Endothelial cell of umbilical vein (primary cell): ENCODE measurements at regions not wholly inside any gene's neighbourhood (a gene's known extent, or its start where the extent isn't known, plus 50 kb on each side); places are given as distances from the start of the nearest gene placed in this dataset.

ENCODE experiments used
- BruUV-seq: library from RNA; stranded (reverse); fragments of 400-500 nt; replicated peaks from 2 replicates; lab custom pipeline; 2021; lab: Mats Ljungman, UMichigan
- CTCF ChIA-PET: fragments of 300-600, 350-600 bp; sonication (Branson Sonifier 250); formaldehyde crosslinking; loops from one replicate; lab custom pipeline; 2021; ENCODE audit warnings: antibody characterized with exemption, inconsistent platforms; lab: Charles Lee
- POLR2A ChIA-PET: fragments of 300-600, 350-600 bp; sonication (Branson Sonifier 250); formaldehyde crosslinking; loops from one replicate; lab custom pipeline; 2021; ENCODE audit warnings: antibody characterized with exemption, inconsistent platforms; lab: Charles Lee
- DNase-seq: peaks from one replicate; pipeline ENCODE4 v3.0.0-alpha.2; 2011; ENCODE audit warnings: low read depth, low spot score
- FAIRE-seq: peaks from 2 replicates; lab custom pipeline; 2011; peaks lifted over from hg19 to GRCh38; lab: Jason Lieb, UNC
- H2AFZ ChIP-seq: 2 replicates; pipeline ENCODE4 v1.6.0; 2012; ENCODE audit warnings: low read depth, low read length, control low read depth, inconsistent platforms
- H3K27ac ChIP-seq: 2 replicates; pipeline ENCODE4 v1.5.1; 2011; ENCODE audit warnings: low read depth, mild to moderate bottlenecking, control low read depth, low read length, moderate library complexity; ENCODE audit not compliant: insufficient read depth
- H3K27me3 ChIP-seq, 2 experiments: 2 replicates each; pipeline versions ENCODE4 v1.6.0 to v1.6.1; 2011; ENCODE audit warnings: low read length in 2 of 2, mixed read lengths in 1 of 2; ENCODE audit not compliant: control insufficient read depth in 2 of 2, insufficient read depth in 2 of 2
- H3K36me3 ChIP-seq, 2 experiments: 2 replicates in 1 of 2; 3 replicates in 1 of 2; pipeline ENCODE4 v1.5.1; 2011; ENCODE audit warnings: low read length in 2 of 2, mild to moderate bottlenecking in 1 of 2, moderate library complexity in 1 of 2; ENCODE audit not compliant: control insufficient read depth in 2 of 2, insufficient read depth in 2 of 2; ENCODE audit errors: extremely low read depth in 1 of 2
- H3K4me1 ChIP-seq: 3 replicates; pipeline ENCODE4 v1.5.1; 2011; ENCODE audit warnings: mild to moderate bottlenecking, low read length; ENCODE audit not compliant: control insufficient read depth, insufficient read depth; ENCODE audit errors: extremely low read depth
- H3K4me2 ChIP-seq: 2 replicates; pipeline ENCODE4 v1.6.1; 2011; ENCODE audit warnings: low read length, control low read depth, mixed read lengths; ENCODE audit not compliant: insufficient read depth
- H3K4me3 ChIP-seq, 3 experiments: fragments of 200-600 bp in 1 of 3; sonication (generic), shearing (Covaris generic) in 1 of 3; replicated peaks in 1 of 3; 2 replicates each; pipeline ENCODE4 v1.5.1; 2011 to 2016; ENCODE audit warnings: control low read depth in 3 of 3, low read length in 3 of 3, mild to moderate bottlenecking in 2 of 3, inconsistent platforms in 1 of 3, low read depth in 1 of 3, moderate library complexity in 1 of 3; ENCODE audit not compliant: insufficient read depth in 1 of 3
- H3K79me2 ChIP-seq: 2 replicates; pipeline ENCODE4 v1.6.0; 2012; ENCODE audit warnings: low read length, inconsistent platforms; ENCODE audit not compliant: control insufficient read depth, insufficient read depth
- H3K9ac ChIP-seq: replicated peaks from 2 replicates; pipeline ENCODE3; 2011; ENCODE audit warnings: low read length, control low read depth; ENCODE audit not compliant: insufficient read depth; ENCODE audit errors: extremely low read depth
- H3K9me1 ChIP-seq: replicated peaks from 3 replicates; pipeline ENCODE4 v1.6.0; 2011; ENCODE audit warnings: mild to moderate bottlenecking, low read length; ENCODE audit not compliant: control insufficient read depth, insufficient read depth; ENCODE audit errors: extremely low read depth
- H3K9me3 ChIP-seq: replicated peaks from 2 replicates; pipeline ENCODE4 v1.5.1; 2012; ENCODE audit warnings: low read length, inconsistent platforms; ENCODE audit not compliant: control insufficient read depth, insufficient read depth
- H4K20me1 ChIP-seq: replicated peaks from 2 replicates; pipeline ENCODE3; 2011; ENCODE audit warnings: mild to moderate bottlenecking, low read length; ENCODE audit not compliant: control insufficient read depth, insufficient read depth; ENCODE audit errors: extremely low read depth
- CTCF ChIP-seq, 2 donors: IDR thresholded peaks; 1 replicate in 1 of 2; 2 replicates in 1 of 2; pipeline ENCODE4 v1.5.1; 2011; ENCODE audit warnings: low read length in 2 of 2, mild to moderate bottlenecking in 2 of 2, moderate library complexity in 2 of 2, control low read depth in 1 of 2, inconsistent platforms in 1 of 2, low read depth in 1 of 2; ENCODE audit not compliant: insufficient read depth in 1 of 2; ENCODE audit errors: extremely low read depth in 1 of 2
- EZH2 ChIP-seq: IDR thresholded peaks from 2 replicates; pipeline ENCODE4 v1.6.1; 2012; ENCODE audit warnings: borderline replicate concordance, low read depth, mild to moderate bottlenecking, moderate library complexity, low read length, inconsistent platforms; ENCODE audit not compliant: severe bottlenecking
- GATA2 ChIP-seq: IDR thresholded peaks from 2 replicates; pipeline ENCODE4 v1.7.0; 2011; ENCODE audit warnings: low read depth, mild to moderate bottlenecking, moderate library complexity, mixed read lengths, low read length; ENCODE audit not compliant: insufficient read length, insufficient read depth
- MYC ChIP-seq: IDR thresholded peaks from one replicate; pipeline ENCODE4 v1.6.1; 2011; ENCODE audit warnings: mild to moderate bottlenecking, low read depth, low read length
- POLR2A ChIP-seq: IDR thresholded peaks from 2 replicates; pipeline ENCODE4 v1.6.1; 2012; ENCODE audit warnings: low read depth, mild to moderate bottlenecking, control low read depth, low read length
- POLR2AphosphoS5 ChIP-seq: IDR thresholded peaks from 2 replicates; pipeline ENCODE4 v1.6.1; 2012; ENCODE audit warnings: low read depth, mild to moderate bottlenecking, control low read depth, low read length, moderate library complexity; ENCODE audit not compliant: insufficient read depth
- dilution Hi-C: fragments of 300-500 bp; cut with MboI; formaldehyde crosslinking; loops from one replicate; pipeline ENCODE4 v1.15.0; 2019; ENCODE audit warnings: low sequenced_read_pairs; ENCODE audit not compliant: extremely low pct_ligation_motif_present
- intact Hi-C: fragments of 100-400 bp; cut with micrococcal nuclease; formaldehyde crosslinking; loops from one replicate; pipeline ENCODE4 v1.10.0; 2022
- TF ChIP-seq, protein P1 (sequence below): IDR thresholded peaks from 2 replicates; pipeline ENCODE4 v1.6.1; 2011; ENCODE audit not compliant: insufficient read depth, insufficient read length

DNA sequence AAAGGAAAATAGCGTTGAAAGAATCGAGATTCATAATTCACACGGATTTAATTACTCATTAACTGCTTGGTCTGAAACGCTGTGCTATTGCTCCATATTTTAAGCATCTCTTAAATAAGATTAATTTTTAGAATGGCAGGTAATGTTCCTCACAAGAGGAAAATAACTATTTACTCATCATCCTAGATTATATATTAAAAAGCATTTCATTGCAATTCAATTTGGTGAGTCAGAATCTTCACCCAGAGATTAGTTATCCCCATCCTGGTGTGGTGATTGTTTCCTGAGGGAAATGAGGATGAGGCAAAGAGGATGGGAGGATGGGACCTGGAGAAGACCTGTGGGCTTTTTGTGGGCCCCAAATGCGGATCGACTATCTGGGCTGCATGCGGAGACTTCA is 145.5 kb upstream of the MAP1B start:
- no peaks in the 10 kb centered on the region for H3K36me3 ChIP-seq
- no peak overlapping the region for H3K9ac ChIP-seq
- H3K9me1 ChIP-seq: no peaks in the 10 kb centered on the region
- no peak overlapping the region for H2AFZ ChIP-seq
- no peak overlapping the region for H3K27ac ChIP-seq
- no peak overlapping the region for H3K4me2 ChIP-seq
- CTCF ChIA-PET: interaction anchor here (0.7 kb wide), 1 partner anchor 23 kb away, joined by 3 read pairs; no protein-coding TSS in a partner anchor
- FAIRE-seq (no peak), DNase-seq (no peak)
- no TSS peak for BruUV-seq
- no peaks in the 10 kb centered on the region for H4K20me1 ChIP-seq
- POLR2A ChIA-PET: no interaction called here
- peaks cover 5 to 24% of the 10 kb centered on the region in 2 experiments for H3K27me3 ChIP-seq
- intact Hi-C loops: no loop called here
- H3K9me3 ChIP-seq: no peaks in the 10 kb centered on the region
- H3K4me1 ChIP-seq: no peaks in the 10 kb centered on the region
- no peak overlapping the region for H3K4me3 ChIP-seq
- no peaks in the 10 kb centered on the region for H3K79me2 ChIP-seq
- TF ChIP-seq, protein P1, sequence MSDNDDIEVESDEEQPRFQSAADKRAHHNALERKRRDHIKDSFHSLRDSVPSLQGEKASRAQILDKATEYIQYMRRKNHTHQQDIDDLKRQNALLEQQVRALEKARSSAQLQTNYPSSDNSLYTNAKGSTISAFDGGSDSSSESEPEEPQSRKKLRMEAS: no peak
- TF ChIP-seq POLR2A (no peak), EZH2 (no peak), GATA2 (no peak), MYC (no peak), CTCF (IDR thresholded peaks at IDR 0.05; ENCODE audit: extremely low read depth in 1 of 2, insufficient read depth in 1 of 2, low read depth in 1 of 2, low read length in 2 of 2) (no peak), POLR2AphosphoS5 (no peak)
- dilution Hi-C loops: no loop called here
